ENCODE measurements at regions not wholly inside any gene's neighbourhood (a gene's known extent, or its start where the extent isn't known, plus 50 kb on each side); places are given as distances from the start of the nearest gene placed in this dataset.
"Not testable (repeated sequence)": the region's sequence is repeated elsewhere in the genome, so short reads cannot be mapped to it uniquely, and the experiment has no call there.

GRCh38 chr5:67561151-67561932, 364.7 kb upstream of the CD180 start:
- H3K27me3 Mint-ChIP-seq = peaks cover 0 to 5% (median 0%) of the 10 kb centered on the region in 3 donors
- no peak overlapping the region for H3K4me3 Mint-ChIP-seq
- no peaks in the 10 kb centered on the region for H3K4me1 Mint-ChIP-seq
- no peak for ATAC-seq (ENCODE audit: low read depth in 2 of 2)
- peaks cover 0 to 2% of the 10 kb centered on the region in 2 donors for H3K36me3 Mint-ChIP-seq
- no peak for DNase-seq
- H3K9me3 Mint-ChIP-seq = peaks cover 0 to 40% (median 23%) of the 10 kb centered on the region in 7 donors
- no peak overlapping the region for H3K27ac Mint-ChIP-seq

- H3K36me3 Mint-ChIP-seq = peaks cover 0 to 4% of the 10 kb centered on the region in 2 donors
- H3K27me3 Mint-ChIP-seq = peaks cover 0 to 5% (median 0%) of the 10 kb centered on the region in 3 donors
These were observed 356.2 kb upstream of the CD180 start for GRCh38 chr5:67552773-67553172.

GRCh38 chr5:67549947-67550346, 353.3 kb upstream of the CD180 start:
- Mint-ChIP-seq H3K36me3 (peaks cover 0 to 16% of the 10 kb centered on the region in 2 donors), H3K4me3 (no peak overlapping the region), H3K9me3 (peaks cover 5 to 16% (median 10%) of the 10 kb centered on the region in 7 donors), H3K27ac (no peak overlapping the region), H3K27me3 (no peaks in the 10 kb centered on the region), H3K4me1 (peaks cover 6 to 18% (median 15%) of the 10 kb centered on the region in 3 donors)
- DNase-seq (no peak), ATAC-seq (ENCODE audit: low read depth in 2 of 2) (no peak)

More at GRCh38 chr5:67552773-67553172, 356.2 kb upstream of the CD180 start:
- no peak overlapping the region for H3K4me3 Mint-ChIP-seq
- peaks cover 0 to 14% (median 4%) of the 10 kb centered on the region in 3 donors for H3K4me1 Mint-ChIP-seq
- H3K9me3 Mint-ChIP-seq = no peaks in the 10 kb centered on the region
- DNase-seq (no peak), ATAC-seq (ENCODE audit: low read depth in 2 of 2) (no peak)
- peak overlapping the region in 1 of 6 donors; percentile 60 for H3K27ac Mint-ChIP-seq

- Mint-ChIP-seq H3K9me3 (peaks cover 5 to 23% (median 10%) of the 10 kb centered on the region in 7 donors), H3K4me3 (no peak overlapping the region), H3K27me3 (no peaks in the 10 kb centered on the region), H3K4me1 (peaks cover 13 to 21% (median 17%) of the 10 kb centered on the region in 3 donors), H3K27ac (no peak overlapping the region), H3K36me3 (peaks cover 0 to 18% of the 10 kb centered on the region in 2 donors)
- no peak for ATAC-seq (ENCODE audit: low read depth in 2 of 2)
- no peak for DNase-seq
These were observed 352.7 kb upstream of the CD180 start for GRCh38 chr5:67549296-67549618.

GRCh38 chr5:67548520-67549295, 352.1 kb upstream of the CD180 start:
- no peak overlapping the region for H3K4me3 Mint-ChIP-seq
- H3K9me3 Mint-ChIP-seq = peaks cover 5 to 23% (median 10%) of the 10 kb centered on the region in 7 donors
- peaks cover 0 to 18% of the 10 kb centered on the region in 2 donors for H3K36me3 Mint-ChIP-seq
- no peak overlapping the region for H3K27ac Mint-ChIP-seq
- DNase-seq (no peak), ATAC-seq (ENCODE audit: low read depth in 2 of 2) (no peak)
- no peaks in the 10 kb centered on the region for H3K27me3 Mint-ChIP-seq
- peaks cover 13 to 21% (median 17%) of the 10 kb centered on the region in 3 donors for H3K4me1 Mint-ChIP-seq

- Mint-ChIP-seq H3K27me3 (no peaks in the 10 kb centered on the region), H3K36me3 (peaks cover 0 to 18% of the 10 kb centered on the region in 2 donors), H3K4me3 (no peak overlapping the region), H3K27ac (no peak overlapping the region), H3K4me1 (peaks cover 13 to 21% (median 21%) of the 10 kb centered on the region in 3 donors), H3K9me3 (peaks cover 5 to 23% (median 10%) of the 10 kb centered on the region in 7 donors)
- no peak for ATAC-seq (ENCODE audit: low read depth in 2 of 2)
- no peak for DNase-seq
These were observed 351.1 kb upstream of the CD180 start for GRCh38 chr5:67547682-67548081.

GRCh38 chr5:67544942-67545341, 348.3 kb upstream of the CD180 start:
- Mint-ChIP-seq H3K27ac (peak overlapping the region; percentile 57 to 95 (median 92)), H3K9me3 (peaks cover 5 to 23% (median 12%) of the 10 kb centered on the region in 7 donors), H3K4me1 (peaks cover 18 to 27% (median 21%) of the 10 kb centered on the region in 3 donors), H3K36me3 (peaks cover 0 to 18% of the 10 kb centered on the region in 2 donors), H3K4me3 (peak overlapping the region in 2 of 8 donors; percentile 70 to 80)
- peak; percentile 38 for DNase-seq
- H3K27me3 Mint-ChIP-seq = not testable (repeated sequence)
- ATAC-seq (ENCODE audit: low read depth in 2 of 2) = peak; percentile 85 to 96

GRCh38 chr5:67543720-67544270, 347.2 kb upstream of the CD180 start:
- Mint-ChIP-seq H3K27me3 (no peaks in the 10 kb centered on the region), H3K9me3 (peaks cover 5 to 23% (median 12%) of the 10 kb centered on the region in 7 donors), H3K27ac (no peak overlapping the region), H3K4me3 (no peak overlapping the region), H3K36me3 (peaks cover 0 to 18% of the 10 kb centered on the region in 2 donors), H3K4me1 (peaks cover 18 to 27% (median 21%) of the 10 kb centered on the region in 3 donors)
- no peak for DNase-seq
- no peak for ATAC-seq (ENCODE audit: low read depth in 2 of 2)

- peak overlapping the region in 3 of 8 donors; percentile 0 to 73 (median 73) for H3K4me3 Mint-ChIP-seq
- peak in 1 of 2 donors; percentile 32 for ATAC-seq (ENCODE audit: low read depth in 2 of 2)
- peaks cover 0 to 18% of the 10 kb centered on the region in 2 donors for H3K36me3 Mint-ChIP-seq
- peaks cover 14 to 23% (median 18%) of the 10 kb centered on the region in 3 donors for H3K4me1 Mint-ChIP-seq
- no peak for DNase-seq
- H3K9me3 Mint-ChIP-seq = peaks cover 5 to 23% (median 12%) of the 10 kb centered on the region in 7 donors
- H3K27me3 Mint-ChIP-seq = no peaks in the 10 kb centered on the region
- peak overlapping the region in 2 of 6 donors; percentile 50 to 70 for H3K27ac Mint-ChIP-seq
These were observed 345.9 kb upstream of the CD180 start for GRCh38 chr5:67542479-67542878.

GRCh38 chr5:67541875-67542274, 345.3 kb upstream of the CD180 start:
- Mint-ChIP-seq H3K27me3 (no peaks in the 10 kb centered on the region), H3K36me3 (peaks cover 0 to 18% of the 10 kb centered on the region in 2 donors), H3K4me1 (peaks cover 14 to 23% (median 18%) of the 10 kb centered on the region in 3 donors), H3K4me3 (no peak overlapping the region), H3K27ac (no peak overlapping the region), H3K9me3 (peaks cover 5 to 23% (median 12%) of the 10 kb centered on the region in 7 donors)
- DNase-seq (no peak), ATAC-seq (ENCODE audit: low read depth in 2 of 2) (no peak)

- Mint-ChIP-seq H3K36me3 (no peaks in the 10 kb centered on the region), H3K4me1 (peaks cover 5 to 10% (median 6%) of the 10 kb centered on the region in 3 donors), H3K4me3 (no peak overlapping the region), H3K27me3 (no peaks in the 10 kb centered on the region), H3K27ac (no peak overlapping the region), H3K9me3 (peaks cover 0 to 3% (median 0%) of the 10 kb centered on the region in 7 donors)
- DNase-seq (no peak), ATAC-seq (ENCODE audit: low read depth in 2 of 2) (no peak)
These were observed 342.4 kb upstream of the CD180 start for GRCh38 chr5:67538855-67539506.

GRCh38 chr5:67537439-67538148, 341.0 kb upstream of the CD180 start:
- ATAC-seq (ENCODE audit: low read depth in 2 of 2) = peak in 1 of 2 donors; percentile 32
- no peaks in the 10 kb centered on the region for H3K36me3 Mint-ChIP-seq
- H3K9me3 Mint-ChIP-seq = peaks cover 0 to 3% (median 0%) of the 10 kb centered on the region in 7 donors
- peaks cover 4 to 5% (median 5%) of the 10 kb centered on the region in 3 donors for H3K4me1 Mint-ChIP-seq
- no peak overlapping the region for H3K27ac Mint-ChIP-seq
- no peaks in the 10 kb centered on the region for H3K27me3 Mint-ChIP-seq
- DNase-seq = no peak
- no peak overlapping the region for H3K4me3 Mint-ChIP-seq

All from naive B cell (primary cell).